ENCODE measurements at regions not wholly inside any gene's neighbourhood (a gene's known extent, or its start where the extent isn't known, plus 50 kb on each side); places are given as distances from the start of the nearest gene placed in this dataset.

GRCh38 chr1:102262994-102263393, 266.3 kb upstream of the OLFM3 start:
- Histone ChIP-seq H2BK120ac (ENCODE audit: low read depth, low read length, poor library complexity, severe bottlenecking) (no peak overlapping the region), H3T11ph (ENCODE audit: low read length) (no peak overlapping the region), H3K4ac (ENCODE audit: low read depth, low read length) (no peak overlapping the region), H4K5ac (ENCODE audit: insufficient read length, low read depth, low read length) (no peak overlapping the region), H4K8ac (replicated peaks; ENCODE audit: insufficient read length, low read depth, low read length) (no peak overlapping the region), H3K23ac (ENCODE audit: insufficient read length, low read depth, low read length) (no peak overlapping the region), H3K4me1 (ENCODE audit: insufficient read depth, low read length) (no peaks in the 10 kb centered on the region), H3K79me1 (ENCODE audit: insufficient read depth, low read depth, low read length, poor library complexity, severe bottlenecking) (no peaks in the 10 kb centered on the region), H2BK20ac (ENCODE audit: low read depth, low read length, poor library complexity, severe bottlenecking) (no peak overlapping the region), H3K27ac (ENCODE audit: insufficient read length, low read depth, low read length) (no peak overlapping the region), H3K56ac (ENCODE audit: insufficient read length, low read depth, low read length) (no peak overlapping the region), H4K20me1 (ENCODE audit: control insufficient read depth, insufficient read depth, insufficient read length) (no peaks in the 10 kb centered on the region), H2BK12ac (ENCODE audit: insufficient read length, low read depth, low read length) (no peak overlapping the region), H3K79me2 (ENCODE audit: insufficient read depth, low read length) (no peaks in the 10 kb centered on the region), H3K14ac (ENCODE audit: insufficient read depth, low read length) (no peak overlapping the region), H3K27me3 (ENCODE audit: insufficient read depth, low read length) (no peaks in the 10 kb centered on the region), H4K91ac (ENCODE audit: insufficient read length, low read depth, low read length) (no peak overlapping the region), H2BK15ac (ENCODE audit: low read depth, low read length) (no peak overlapping the region), H3K9me3 (ENCODE audit: control insufficient read depth, low read depth, low read length) (no peaks in the 10 kb centered on the region), H3K18ac (ENCODE audit: insufficient read length, low read depth, low read length) (no peak overlapping the region), H2BK5ac (ENCODE audit: insufficient read length, low read length) (no peak overlapping the region), H3K4me2 (ENCODE audit: insufficient read depth, insufficient read length, low read length) (no peak overlapping the region), H3K23me2 (ENCODE audit: insufficient read length, low read depth, low read length, poor library complexity, severe bottlenecking) (no peaks in the 10 kb centered on the region), H2AFZ (ENCODE audit: low read length) (no peak overlapping the region), H2AK5ac (ENCODE audit: insufficient read length, low read length) (no peak overlapping the region), H3K9ac (ENCODE audit: extremely low read depth, insufficient read length, low read length) (no peak overlapping the region)
- no peak for DNase-seq
- Mint-ChIP-seq H3K9me3 (no peaks in the 10 kb centered on the region), H3K27ac (no peak overlapping the region), H3K4me1 (no peaks in the 10 kb centered on the region), H3K4me3 (no peak overlapping the region), H3K27me3 (ENCODE audit: low read depth) (no peaks in the 10 kb centered on the region; the same call in 1 of the 2 replicates), H3K36me3 (ENCODE audit: insufficient read depth in 1 of 3, low read depth in 3 of 3) (no peaks in the 10 kb centered on the region)
- TF ChIP-seq, protein P1, sequence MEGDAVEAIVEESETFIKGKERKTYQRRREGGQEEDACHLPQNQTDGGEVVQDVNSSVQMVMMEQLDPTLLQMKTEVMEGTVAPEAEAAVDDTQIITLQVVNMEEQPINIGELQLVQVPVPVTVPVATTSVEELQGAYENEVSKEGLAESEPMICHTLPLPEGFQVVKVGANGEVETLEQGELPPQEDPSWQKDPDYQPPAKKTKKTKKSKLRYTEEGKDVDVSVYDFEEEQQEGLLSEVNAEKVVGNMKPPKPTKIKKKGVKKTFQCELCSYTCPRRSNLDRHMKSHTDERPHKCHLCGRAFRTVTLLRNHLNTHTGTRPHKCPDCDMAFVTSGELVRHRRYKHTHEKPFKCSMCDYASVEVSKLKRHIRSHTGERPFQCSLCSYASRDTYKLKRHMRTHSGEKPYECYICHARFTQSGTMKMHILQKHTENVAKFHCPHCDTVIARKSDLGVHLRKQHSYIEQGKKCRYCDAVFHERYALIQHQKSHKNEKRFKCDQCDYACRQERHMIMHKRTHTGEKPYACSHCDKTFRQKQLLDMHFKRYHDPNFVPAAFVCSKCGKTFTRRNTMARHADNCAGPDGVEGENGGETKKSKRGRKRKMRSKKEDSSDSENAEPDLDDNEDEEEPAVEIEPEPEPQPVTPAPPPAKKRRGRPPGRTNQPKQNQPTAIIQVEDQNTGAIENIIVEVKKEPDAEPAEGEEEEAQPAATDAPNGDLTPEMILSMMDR (conservative IDR thresholded peaks at IDR 0.05) = no peak
